ENCODE measurements at regions not wholly inside any gene's neighbourhood (a gene's known extent, or its start where the extent isn't known, plus 50 kb on each side); places are given as distances from the start of the nearest gene placed in this dataset.

- Histone ChIP-seq H3F3A (ENCODE audit: insufficient read depth) (peaks cover 4% of the 10 kb centered on the region), H2AFZ (no peak overlapping the region), H3K9me2 (ENCODE audit: insufficient read depth) (no peaks in the 10 kb centered on the region), H3K4me1 (ENCODE audit: insufficient read depth) (peaks cover 7% of the 10 kb centered on the region), H3K9me3 (ENCODE audit: low read depth) (no peaks in the 10 kb centered on the region), H3K27ac (no peak overlapping the region), H3K4me3 (no peak overlapping the region), H3K79me2 (ENCODE audit: insufficient read depth) (no peaks in the 10 kb centered on the region), H4K20me1 (ENCODE audit: insufficient read depth) (no peaks in the 10 kb centered on the region), H3K4me2 (ENCODE audit: unreplicated experiment) (no peak overlapping the region), H3K36me3 (ENCODE audit: low read depth) (no peaks in the 10 kb centered on the region), H3K9ac (no peak overlapping the region), H3K27me3 (replicated peaks; ENCODE audit: insufficient read depth) (no peaks in the 10 kb centered on the region)
- in situ Hi-C loops (cut with MboI): no loop called here
- WGBS, 2 experiments (ENCODE audit: low coverage in 1 of 2, low lambda C conversion rate in 2 of 2, missing lambda C conversion rate in 2 of 2): 79 to 90% methylated on average over 3 of the region's 3 CpGs
- DNase-seq: no peak
- TF ChIP-seq EZH2phosphoT487 (IDR thresholded peaks at IDR 0.05; ENCODE audit: insufficient read depth, low read depth) (no peak), EZH2 (IDR thresholded peaks at IDR 0.05; ENCODE audit: insufficient read depth, poor library complexity, severe bottlenecking) (no peak)
Measured at GRCh38 chr2:48178611-48179010, 135.9 kb upstream of the FOXN2 start.

- no peaks in the 10 kb centered on the region for H4K20me1 ChIP-seq (ENCODE audit: insufficient read depth)
- TF ChIP-seq EZH2 (IDR thresholded peaks at IDR 0.05; ENCODE audit: insufficient read depth, poor library complexity, severe bottlenecking): no peak
- no peaks in the 10 kb centered on the region for H3K36me3 ChIP-seq (ENCODE audit: low read depth)
- 59 to 65% methylated on average over 5 of the region's 5 CpGs for WGBS, 2 experiments (ENCODE audit: low coverage in 1 of 2, low lambda C conversion rate in 2 of 2, missing lambda C conversion rate in 2 of 2)
- peaks cover 2% of the 10 kb centered on the region for H3F3A ChIP-seq (ENCODE audit: insufficient read depth)
- no peak overlapping the region for H2AFZ ChIP-seq
- DNase-seq: no peak
- H3K9me2 ChIP-seq (ENCODE audit: insufficient read depth): no peaks in the 10 kb centered on the region
- H3K4me1 ChIP-seq (ENCODE audit: insufficient read depth): no peaks in the 10 kb centered on the region; the same call in 1 of the 2 replicates
- H3K27me3 ChIP-seq (replicated peaks; ENCODE audit: insufficient read depth): no peaks in the 10 kb centered on the region
- H3K4me3 ChIP-seq: no peak overlapping the region
- H3K9ac ChIP-seq: no peak overlapping the region
- H3K27ac ChIP-seq: no peak overlapping the region
- in situ Hi-C loops (cut with MboI): no loop called here
- H3K79me2 ChIP-seq (ENCODE audit: insufficient read depth): no peaks in the 10 kb centered on the region
- no peaks in the 10 kb centered on the region for H3K9me3 ChIP-seq (ENCODE audit: low read depth)
- H3K4me2 ChIP-seq (ENCODE audit: unreplicated experiment): no peak overlapping the region
Measured at GRCh38 chr2:48180557-48180956, 133.9 kb upstream of the FOXN2 start.

GRCh38 chr2:48183276-48183675 is 131.2 kb upstream of the FOXN2 start:
- H3F3A ChIP-seq (ENCODE audit: insufficient read depth): no peaks in the 10 kb centered on the region
- no peaks in the 10 kb centered on the region for H3K9me2 ChIP-seq (ENCODE audit: insufficient read depth)
- TF ChIP-seq EZH2phosphoT487 (IDR thresholded peaks at IDR 0.05; ENCODE audit: insufficient read depth, low read depth) (no peak), EZH2 (IDR thresholded peaks at IDR 0.05; ENCODE audit: insufficient read depth, poor library complexity, severe bottlenecking) (no peak)
- no peak overlapping the region for H2AFZ ChIP-seq
- no peaks in the 10 kb centered on the region for H3K4me1 ChIP-seq (ENCODE audit: insufficient read depth)
- H3K9ac ChIP-seq: no peak overlapping the region
- no peak overlapping the region for H3K4me2 ChIP-seq (ENCODE audit: unreplicated experiment)
- no peaks in the 10 kb centered on the region for H3K9me3 ChIP-seq (ENCODE audit: low read depth)
- 60 to 78% methylated on average over 1 of the region's 1 CpG for WGBS, 2 experiments (ENCODE audit: low coverage in 1 of 2, low lambda C conversion rate in 2 of 2, missing lambda C conversion rate in 2 of 2)
- no peaks in the 10 kb centered on the region for H3K27me3 ChIP-seq (replicated peaks; ENCODE audit: insufficient read depth)
- in situ Hi-C loops (cut with MboI): no loop called here
- DNase-seq: no peak
- H4K20me1 ChIP-seq (ENCODE audit: insufficient read depth): no peaks in the 10 kb centered on the region
- no peak overlapping the region for H3K27ac ChIP-seq
- no peaks in the 10 kb centered on the region for H3K36me3 ChIP-seq (ENCODE audit: low read depth)
- no peaks in the 10 kb centered on the region for H3K79me2 ChIP-seq (ENCODE audit: insufficient read depth)
- H3K4me3 ChIP-seq: no peak overlapping the region

GRCh38 chr2:48183991-48184390 is 130.5 kb upstream of the FOXN2 start:
- Histone ChIP-seq H3K27me3 (replicated peaks; ENCODE audit: insufficient read depth) (no peaks in the 10 kb centered on the region), H3K9ac (no peak overlapping the region), H3K4me1 (ENCODE audit: insufficient read depth) (no peaks in the 10 kb centered on the region), H3K9me2 (ENCODE audit: insufficient read depth) (no peaks in the 10 kb centered on the region), H3K9me3 (ENCODE audit: low read depth) (no peaks in the 10 kb centered on the region), H3K36me3 (ENCODE audit: low read depth) (no peaks in the 10 kb centered on the region), H3K4me3 (no peak overlapping the region), H3F3A (ENCODE audit: insufficient read depth) (no peaks in the 10 kb centered on the region), H3K27ac (no peak overlapping the region), H2AFZ (no peak overlapping the region), H4K20me1 (ENCODE audit: insufficient read depth) (no peaks in the 10 kb centered on the region), H3K4me2 (ENCODE audit: unreplicated experiment) (no peak overlapping the region), H3K79me2 (ENCODE audit: insufficient read depth) (no peaks in the 10 kb centered on the region)
- TF ChIP-seq EZH2 (IDR thresholded peaks at IDR 0.05; ENCODE audit: insufficient read depth, poor library complexity, severe bottlenecking) (no peak), EZH2phosphoT487 (IDR thresholded peaks at IDR 0.05; ENCODE audit: insufficient read depth, low read depth) (no peak)
- no peak for DNase-seq
- in situ Hi-C loops (cut with MboI): no loop called here

- Histone ChIP-seq H3F3A (ENCODE audit: insufficient read depth) (no peaks in the 10 kb centered on the region), H3K4me2 (ENCODE audit: unreplicated experiment) (no peak overlapping the region), H3K27me3 (replicated peaks; ENCODE audit: insufficient read depth) (no peaks in the 10 kb centered on the region), H3K79me2 (ENCODE audit: insufficient read depth) (no peaks in the 10 kb centered on the region), H3K9me3 (ENCODE audit: low read depth) (no peaks in the 10 kb centered on the region), H3K4me3 (no peak overlapping the region), H3K9me2 (ENCODE audit: insufficient read depth) (no peaks in the 10 kb centered on the region), H3K4me1 (ENCODE audit: insufficient read depth) (no peaks in the 10 kb centered on the region), H4K20me1 (ENCODE audit: insufficient read depth) (no peaks in the 10 kb centered on the region), H3K9ac (no peak overlapping the region), H3K36me3 (ENCODE audit: low read depth) (no peaks in the 10 kb centered on the region), H2AFZ (no peak overlapping the region), H3K27ac (no peak overlapping the region)
- WGBS, 2 experiments (ENCODE audit: low coverage in 1 of 2, low lambda C conversion rate in 2 of 2, missing lambda C conversion rate in 2 of 2): 97 to 100% methylated on average over 1 of the region's 1 CpG
- in situ Hi-C loops (cut with MboI): no loop called here
- no peak for TF ChIP-seq EZH2 (IDR thresholded peaks at IDR 0.05; ENCODE audit: insufficient read depth, poor library complexity, severe bottlenecking)
- no peak for TF ChIP-seq EZH2phosphoT487 (IDR thresholded peaks at IDR 0.05; ENCODE audit: insufficient read depth, low read depth)
- no peak for DNase-seq
Measured at GRCh38 chr2:48187503-48187902, 127.0 kb upstream of the FOXN2 start.

All from GM23248 (cell line).